IPS-18a (cell line): ENCODE measurements at regions not wholly inside any gene's neighbourhood (a gene's known extent, or its start where the extent isn't known, plus 50 kb on each side); places are given as distances from the start of the nearest gene placed in this dataset.

Source experiments
- H3K27ac ChIP-seq: one replicate; pipeline ENCODE4 v1.5.1; 2013; ENCODE audit warnings: low read length
- H3K27me3 ChIP-seq: one replicate; pipeline ENCODE4 v1.6.1; 2013; ENCODE audit warnings: mild to moderate bottlenecking, low read length; ENCODE audit not compliant: control insufficient read depth, insufficient read depth
- H3K36me3 ChIP-seq: one replicate; pipeline ENCODE4 v1.6.1; 2013; ENCODE audit warnings: low read depth, low read length; ENCODE audit not compliant: control insufficient read depth
- H3K4me1 ChIP-seq: one replicate; pipeline ENCODE4 v1.6.1; 2013; ENCODE audit warnings: low read depth, low read length; ENCODE audit not compliant: control insufficient read depth
- H3K4me3 ChIP-seq: one replicate; pipeline ENCODE4 v1.5.1; 2013; ENCODE audit warnings: low read length
- H3K9ac ChIP-seq: one replicate; pipeline ENCODE4 v1.6.1; 2013; ENCODE audit warnings: mild to moderate bottlenecking, low read length, moderate library complexity
- H3K9me3 ChIP-seq: one replicate; pipeline ENCODE4 v1.6.1; 2013; ENCODE audit warnings: low read depth, low read length; ENCODE audit not compliant: control insufficient read depth

GRCh38 chr3:107100137-107100536, 277.1 kb upstream of the CCDC54 start:
- no peak overlapping the region for H3K4me3 ChIP-seq
- H3K36me3 ChIP-seq, result no peaks in the 10 kb centered on the region
- H3K9me3 ChIP-seq, result no peaks in the 10 kb centered on the region
- H3K4me1 ChIP-seq, result no peaks in the 10 kb centered on the region
- no peaks in the 10 kb centered on the region for H3K27me3 ChIP-seq
- H3K27ac ChIP-seq, result no peak overlapping the region
- H3K9ac ChIP-seq, result no peak overlapping the region

- Histone ChIP-seq H3K27me3 (no peaks in the 10 kb centered on the region), H3K36me3 (no peaks in the 10 kb centered on the region)
These were observed 276.7 kb upstream of the CCDC54 start for GRCh38 chr3:107100573-107100972.

GRCh38 chr3:107103786-107104185, 273.5 kb upstream of the CCDC54 start:
- H3K27me3 ChIP-seq, result no peaks in the 10 kb centered on the region
- H3K36me3 ChIP-seq, result no peaks in the 10 kb centered on the region
- no peak overlapping the region for H3K9ac ChIP-seq
- H3K4me3 ChIP-seq, result no peak overlapping the region
- no peaks in the 10 kb centered on the region for H3K9me3 ChIP-seq
- no peaks in the 10 kb centered on the region for H3K4me1 ChIP-seq
- H3K27ac ChIP-seq, result no peak overlapping the region

More at GRCh38 chr3:107100573-107100972, 276.7 kb upstream of the CCDC54 start:
- Histone ChIP-seq H3K4me1 (no peaks in the 10 kb centered on the region), H3K4me3 (no peak overlapping the region), H3K9ac (no peak overlapping the region), H3K27ac (no peak overlapping the region), H3K9me3 (no peaks in the 10 kb centered on the region)

- H3K27ac ChIP-seq, result no peak overlapping the region
- no peaks in the 10 kb centered on the region for H3K4me1 ChIP-seq
- no peaks in the 10 kb centered on the region for H3K9me3 ChIP-seq
- H3K36me3 ChIP-seq, result no peaks in the 10 kb centered on the region
- no peak overlapping the region for H3K9ac ChIP-seq
- H3K4me3 ChIP-seq, result no peak overlapping the region
- H3K27me3 ChIP-seq, result no peaks in the 10 kb centered on the region
These were observed 270.9 kb upstream of the CCDC54 start for GRCh38 chr3:107106316-107106715.

GRCh38 chr3:107106907-107107306, 270.3 kb upstream of the CCDC54 start:
- Histone ChIP-seq H3K9me3 (no peaks in the 10 kb centered on the region), H3K36me3 (no peaks in the 10 kb centered on the region), H3K27ac (no peak overlapping the region), H3K27me3 (no peaks in the 10 kb centered on the region), H3K4me3 (no peak overlapping the region), H3K4me1 (no peaks in the 10 kb centered on the region), H3K9ac (no peak overlapping the region)

GRCh38 chr3:107110596-107111305, 266.5 kb upstream of the CCDC54 start:
- H3K27ac ChIP-seq, result no peak overlapping the region
- no peak overlapping the region for H3K4me3 ChIP-seq
- H3K9ac ChIP-seq, result no peak overlapping the region
- H3K36me3 ChIP-seq, result no peaks in the 10 kb centered on the region
- H3K27me3 ChIP-seq, result no peaks in the 10 kb centered on the region
- H3K4me1 ChIP-seq, result no peaks in the 10 kb centered on the region
- no peaks in the 10 kb centered on the region for H3K9me3 ChIP-seq

GRCh38 chr3:107111872-107112271, 265.4 kb upstream of the CCDC54 start:
- Histone ChIP-seq H3K9me3 (no peaks in the 10 kb centered on the region), H3K27ac (no peak overlapping the region), H3K4me1 (no peaks in the 10 kb centered on the region), H3K9ac (no peak overlapping the region), H3K27me3 (no peaks in the 10 kb centered on the region), H3K36me3 (no peaks in the 10 kb centered on the region), H3K4me3 (no peak overlapping the region)

GRCh38 chr3:107112356-107112755, 264.9 kb upstream of the CCDC54 start:
- Histone ChIP-seq H3K4me1 (no peaks in the 10 kb centered on the region), H3K4me3 (no peak overlapping the region), H3K27ac (no peak overlapping the region), H3K9ac (no peak overlapping the region), H3K9me3 (no peaks in the 10 kb centered on the region), H3K27me3 (no peaks in the 10 kb centered on the region), H3K36me3 (no peaks in the 10 kb centered on the region)

- no peaks in the 10 kb centered on the region for H3K36me3 ChIP-seq
- no peaks in the 10 kb centered on the region for H3K9me3 ChIP-seq
- no peaks in the 10 kb centered on the region for H3K4me1 ChIP-seq
- H3K27ac ChIP-seq, result no peak overlapping the region
- no peak overlapping the region for H3K4me3 ChIP-seq
- H3K27me3 ChIP-seq, result no peaks in the 10 kb centered on the region
- H3K9ac ChIP-seq, result no peak overlapping the region
These were observed 261.0 kb upstream of the CCDC54 start for GRCh38 chr3:107116251-107116650.

GRCh38 chr3:107117156-107117555, 260.1 kb upstream of the CCDC54 start:
- Histone ChIP-seq H3K27ac (no peak overlapping the region), H3K36me3 (no peaks in the 10 kb centered on the region), H3K27me3 (no peaks in the 10 kb centered on the region), H3K9me3 (no peaks in the 10 kb centered on the region), H3K4me3 (no peak overlapping the region), H3K9ac (no peak overlapping the region), H3K4me1 (no peaks in the 10 kb centered on the region)

GRCh38 chr3:107117922-107118536, 259.2 kb upstream of the CCDC54 start:
- Histone ChIP-seq H3K9ac (no peak overlapping the region), H3K4me3 (no peak overlapping the region), H3K27ac (no peak overlapping the region), H3K4me1 (no peaks in the 10 kb centered on the region), H3K36me3 (no peaks in the 10 kb centered on the region), H3K27me3 (no peaks in the 10 kb centered on the region), H3K9me3 (no peaks in the 10 kb centered on the region)

- no peaks in the 10 kb centered on the region for H3K36me3 ChIP-seq
- H3K9me3 ChIP-seq, result no peaks in the 10 kb centered on the region
- H3K9ac ChIP-seq, result no peak overlapping the region
- H3K4me1 ChIP-seq, result no peaks in the 10 kb centered on the region
- no peak overlapping the region for H3K4me3 ChIP-seq
- no peak overlapping the region for H3K27ac ChIP-seq
- no peaks in the 10 kb centered on the region for H3K27me3 ChIP-seq
These were observed 252.4 kb upstream of the CCDC54 start for GRCh38 chr3:107124885-107125284.
